Stimulated activated CD4-positive, alpha-beta T cell treated with anti-CD3 and anti-CD28 coated beads, Interleukin-1b, Interleukin-23, amount 100 ng/mL, for 48 hours (primary cell): ENCODE measurements at regions not wholly inside any gene's neighbourhood (a gene's known extent, or its start where the extent isn't known, plus 50 kb on each side); places are given as distances from the start of the nearest gene placed in this dataset.

ENCODE experiments used
- DNase-seq: peaks from one replicate; pipeline ENCODE4 v3.0.0-alpha.2; 2020

- no peak for DNase-seq
These were observed 358.8 kb upstream of the MEOX2 start for GRCh38 chr7:16045296-16045695.

DNA sequence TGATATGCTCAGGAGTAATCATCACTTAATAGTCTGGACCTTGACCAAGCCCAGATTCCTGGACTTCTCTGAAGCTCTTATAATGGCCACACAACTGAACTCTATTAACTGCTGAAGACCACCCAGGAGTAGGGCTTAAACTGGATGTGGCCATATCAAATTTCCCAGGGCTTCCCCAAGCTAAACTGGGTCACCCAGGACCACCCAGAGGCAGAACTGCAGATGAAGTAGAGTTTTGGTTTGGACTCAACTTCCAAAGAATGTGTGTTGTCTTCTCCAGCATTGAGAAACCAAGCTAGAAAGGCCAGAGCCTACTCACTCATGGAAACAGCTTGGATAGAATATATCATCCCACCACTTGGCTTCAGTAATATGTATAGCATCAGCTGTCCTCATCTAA is 358.2 kb upstream of the MEOX2 start:
- no peak for DNase-seq

DNA sequence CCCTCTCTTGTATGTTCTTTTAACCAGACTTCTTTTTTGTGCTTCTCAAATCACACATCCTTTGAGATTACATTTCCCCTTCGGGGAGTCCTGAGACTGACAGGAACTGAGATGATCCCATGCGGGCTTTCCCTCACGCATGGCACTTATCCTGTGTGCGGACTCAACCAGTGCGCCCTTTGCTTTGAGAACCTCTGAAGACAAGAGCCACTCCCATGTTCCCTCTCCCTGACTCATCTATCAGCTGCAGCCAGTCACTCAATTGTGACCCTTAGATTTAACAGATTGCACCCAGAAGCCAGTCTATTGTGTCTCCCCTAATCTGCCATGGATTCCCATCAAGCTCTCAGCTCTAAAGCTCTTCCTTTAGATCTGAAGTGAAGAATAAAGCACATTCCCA is 353.9 kb upstream of the MEOX2 start:
- DNase-seq: no peak

- no peak for DNase-seq
These were observed 352.4 kb upstream of the MEOX2 start for GRCh38 chr7:16038906-16039305.

GRCh38 chr7:16035392-16035791 is 348.9 kb upstream of the MEOX2 start:
- DNase-seq: no peak

GRCh38 chr7:16034866-16035265 is 348.4 kb upstream of the MEOX2 start:
- no peak for DNase-seq

GRCh38 chr7:16034353-16034752 is 347.9 kb upstream of the MEOX2 start:
- DNase-seq: no peak

DNA sequence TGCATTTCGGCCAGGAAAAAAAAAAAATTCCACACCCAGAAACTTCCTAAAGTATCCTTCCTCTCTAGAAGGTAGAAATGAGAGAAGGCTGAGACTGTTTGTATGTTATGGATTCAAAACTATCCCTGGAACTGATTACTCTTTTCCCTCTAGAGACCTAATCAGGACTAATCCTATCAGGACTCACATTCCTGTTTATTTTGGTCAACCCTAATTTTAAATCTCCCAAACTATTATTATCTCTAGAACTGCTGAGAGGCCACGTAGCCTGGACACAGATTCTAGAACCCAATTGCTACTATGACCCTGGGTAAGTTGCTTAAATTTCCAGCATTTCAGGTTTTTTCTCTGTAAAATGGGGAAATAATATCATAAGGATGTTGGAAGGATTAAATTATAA is 346.8 kb upstream of the MEOX2 start:
- no peak for DNase-seq

DNA sequence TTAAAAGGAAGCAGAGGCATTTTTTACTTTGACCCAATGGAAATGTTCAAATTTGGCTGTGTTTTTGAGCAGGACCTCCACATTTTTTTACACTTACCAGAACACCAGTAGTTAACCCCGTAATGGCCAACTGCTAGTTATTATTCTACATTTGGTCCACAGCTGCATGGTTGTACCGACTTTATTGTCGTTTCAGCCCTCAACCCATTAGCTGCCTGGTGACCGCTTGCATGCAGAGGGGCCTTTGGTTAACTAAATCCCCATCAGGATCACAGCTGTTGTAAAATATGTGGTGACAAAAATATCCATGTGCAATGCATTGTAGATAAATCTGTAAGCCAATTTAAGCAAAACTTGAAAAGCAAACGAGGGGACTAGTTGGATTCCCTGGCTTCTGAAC is 342.2 kb upstream of the MEOX2 start:
- no peak for DNase-seq

- no peak for DNase-seq
These were observed 341.6 kb upstream of the MEOX2 start for GRCh38 chr7:16028103-16028502.

- no peak for DNase-seq
These were observed 340.9 kb upstream of the MEOX2 start for GRCh38 chr7:16027396-16027795.

DNA sequence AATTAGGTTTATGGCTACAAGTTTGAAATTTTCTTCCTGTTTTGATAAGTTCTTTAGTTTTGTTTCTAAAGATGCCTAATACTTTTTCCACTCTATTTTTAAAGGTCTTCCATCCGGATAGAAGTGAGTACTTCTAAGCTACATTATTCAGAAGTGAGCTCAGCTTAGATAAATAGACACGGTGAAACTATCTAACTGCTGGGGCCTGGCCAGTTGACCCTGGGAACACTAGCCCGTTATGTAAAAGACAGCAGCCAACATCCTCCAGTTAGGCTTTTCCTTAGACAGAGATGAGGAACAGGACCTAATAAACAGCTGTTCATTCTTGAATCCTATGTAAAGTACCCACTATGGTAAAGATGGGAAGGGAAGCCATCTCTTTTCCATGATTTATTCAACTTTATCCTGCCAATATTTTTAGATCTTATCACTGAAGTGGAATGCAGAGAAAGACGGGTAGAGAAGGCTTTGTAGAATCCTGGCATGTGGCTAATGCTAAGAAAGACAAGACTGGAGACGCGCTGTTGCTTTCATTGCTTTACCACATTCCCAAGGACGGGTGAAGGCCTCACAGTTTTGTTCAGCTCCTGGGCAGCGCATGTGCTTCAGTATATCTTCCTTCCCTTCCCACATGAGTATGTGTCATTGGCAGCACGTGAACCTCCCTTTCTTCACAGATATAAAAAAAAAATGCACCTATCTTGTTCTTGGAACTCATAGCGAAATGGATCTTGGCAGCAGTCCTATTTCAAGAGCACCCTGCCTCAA is 340.0 kb upstream of the MEOX2 start:
- DNase-seq: no peak

GRCh38 chr7:16025696-16026095 is 339.2 kb upstream of the MEOX2 start:
- no peak for DNase-seq

DNA sequence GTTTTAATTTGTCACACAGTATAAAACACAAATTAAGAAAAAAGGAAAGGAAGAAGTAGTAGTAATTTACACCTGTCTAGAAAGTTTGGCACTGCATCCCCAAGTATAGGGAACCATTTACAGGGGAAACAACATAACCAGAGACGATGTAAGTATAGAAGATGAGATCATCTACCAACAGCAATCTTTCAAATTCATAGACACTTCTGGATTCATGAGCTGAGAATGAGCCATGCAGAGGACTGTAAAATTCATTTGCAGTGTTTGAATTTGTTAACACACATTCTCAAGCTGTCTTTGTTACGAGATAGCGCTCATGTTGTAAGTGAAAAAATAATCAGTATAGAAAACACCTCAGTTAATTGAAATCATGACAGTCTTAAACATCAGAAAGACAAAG is 337.0 kb upstream of the MEOX2 start:
- no peak for DNase-seq

DNA sequence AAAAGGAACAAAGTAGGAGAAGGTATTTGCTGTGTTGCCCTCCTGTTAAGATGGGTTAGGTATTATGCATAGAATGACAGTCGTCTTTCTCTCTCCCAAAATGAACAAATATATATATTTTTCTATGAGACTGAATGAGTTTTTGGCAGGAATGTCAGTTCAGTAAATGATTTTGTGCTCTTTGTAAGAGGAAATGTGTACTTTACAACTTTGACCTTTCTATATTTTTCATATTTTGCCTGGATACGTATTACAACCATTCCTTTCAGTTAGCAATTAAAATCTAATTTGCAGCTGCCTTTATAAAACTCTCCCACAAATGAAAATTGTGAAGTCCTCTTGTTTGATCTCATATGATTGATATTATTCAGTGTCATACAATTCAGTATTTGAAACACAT is 336.6 kb upstream of the MEOX2 start:
- DNase-seq: no peak

DNA sequence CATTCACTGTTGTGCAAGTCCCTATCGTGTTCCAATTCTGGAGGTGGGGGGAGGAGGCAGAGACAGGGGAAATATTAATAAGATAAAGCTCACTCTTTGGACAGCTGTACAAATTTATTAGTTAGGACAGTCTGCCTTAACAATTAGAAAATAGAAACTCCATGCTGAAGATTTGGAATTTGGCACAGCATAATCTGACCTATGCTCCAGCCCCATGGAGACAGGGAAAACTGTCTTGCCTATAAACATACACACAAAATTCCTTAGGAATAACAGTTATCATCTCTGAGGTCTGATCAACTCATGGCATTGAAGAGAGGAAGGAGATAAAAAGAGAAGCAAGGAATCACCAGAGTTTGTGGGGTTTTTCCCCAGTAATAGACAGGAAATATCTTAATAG is 335.4 kb upstream of the MEOX2 start:
- DNase-seq: no peak

- no peak for DNase-seq
These were observed 329.5 kb upstream of the MEOX2 start for GRCh38 chr7:16015981-16016380.

DNA sequence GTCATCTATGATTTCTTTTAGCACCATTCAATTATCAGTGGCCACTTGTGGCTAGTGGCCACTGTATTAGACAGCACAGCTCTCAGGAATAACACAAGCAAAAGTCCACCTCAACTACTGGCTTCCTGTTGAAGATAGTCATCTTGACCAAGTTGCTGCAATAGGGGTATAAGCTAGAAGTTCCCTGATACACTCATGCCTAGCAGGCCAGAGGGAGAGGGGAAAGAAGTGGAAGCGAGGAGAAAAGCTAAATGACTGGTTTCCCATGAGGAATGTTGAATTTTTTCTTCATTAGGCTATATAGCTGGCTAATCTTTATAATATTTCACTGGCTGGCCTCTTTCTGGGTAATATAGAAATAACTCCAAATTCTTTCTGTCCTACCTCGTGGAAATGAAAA is 327.5 kb upstream of the MEOX2 start:
- no peak for DNase-seq

GRCh38 chr7:16007911-16008310 is 321.4 kb upstream of the MEOX2 start:
- no peak for DNase-seq

GRCh38 chr7:16004702-16005101 is 318.2 kb upstream of the MEOX2 start:
- DNase-seq: no peak

GRCh38 chr7:16001477-16001876 is 315.0 kb upstream of the MEOX2 start:
- no peak for DNase-seq

GRCh38 chr7:15998617-15999016 is 312.1 kb upstream of the MEOX2 start:
- no peak for DNase-seq

GRCh38 chr7:15995027-15995426 is 308.5 kb upstream of the MEOX2 start:
- DNase-seq: no peak

- no peak for DNase-seq
These were observed 302.7 kb upstream of the MEOX2 start for GRCh38 chr7:15989194-15989593.

DNA sequence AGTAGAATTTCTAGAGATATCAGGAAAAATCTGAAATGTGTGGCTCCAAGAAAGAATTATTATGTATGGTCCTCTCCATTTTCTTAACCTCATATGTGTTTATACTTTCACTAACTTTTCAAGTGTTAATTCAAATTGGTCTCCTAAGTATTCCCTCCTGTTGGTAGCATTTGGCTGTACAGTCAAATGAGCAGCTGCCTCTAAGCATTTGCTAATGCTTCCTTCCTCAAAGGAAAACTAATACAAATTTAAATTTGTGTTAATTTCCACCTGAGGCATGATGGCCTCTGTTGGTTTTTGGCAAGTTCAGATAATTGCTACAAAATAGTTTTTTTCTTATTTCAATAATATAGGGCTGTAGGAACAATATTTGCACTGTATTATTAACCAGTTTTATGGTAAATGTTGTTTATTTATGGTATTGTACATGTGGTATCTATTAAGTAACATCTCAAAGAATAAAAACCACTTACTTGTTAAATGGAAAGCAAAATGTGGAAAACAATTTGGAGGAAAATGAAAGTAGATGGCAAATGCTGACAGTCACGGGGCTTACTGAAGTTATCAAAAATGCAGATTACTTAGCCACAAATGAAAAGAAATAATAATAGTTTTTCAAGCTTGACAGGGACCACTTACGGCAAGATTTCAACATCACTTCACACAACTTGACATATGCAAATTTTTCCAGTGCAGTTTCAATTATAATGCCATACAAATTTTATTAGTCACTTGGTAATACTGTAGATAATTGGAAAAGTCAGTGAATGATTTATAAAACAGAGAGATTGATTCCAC is 299.3 kb upstream of the MEOX2 start:
- no peak for DNase-seq
